ENCODE measurements at regions not wholly inside any gene's neighbourhood (a gene's known extent, or its start where the extent isn't known, plus 50 kb on each side); places are given as distances from the start of the nearest gene placed in this dataset.

DNA sequence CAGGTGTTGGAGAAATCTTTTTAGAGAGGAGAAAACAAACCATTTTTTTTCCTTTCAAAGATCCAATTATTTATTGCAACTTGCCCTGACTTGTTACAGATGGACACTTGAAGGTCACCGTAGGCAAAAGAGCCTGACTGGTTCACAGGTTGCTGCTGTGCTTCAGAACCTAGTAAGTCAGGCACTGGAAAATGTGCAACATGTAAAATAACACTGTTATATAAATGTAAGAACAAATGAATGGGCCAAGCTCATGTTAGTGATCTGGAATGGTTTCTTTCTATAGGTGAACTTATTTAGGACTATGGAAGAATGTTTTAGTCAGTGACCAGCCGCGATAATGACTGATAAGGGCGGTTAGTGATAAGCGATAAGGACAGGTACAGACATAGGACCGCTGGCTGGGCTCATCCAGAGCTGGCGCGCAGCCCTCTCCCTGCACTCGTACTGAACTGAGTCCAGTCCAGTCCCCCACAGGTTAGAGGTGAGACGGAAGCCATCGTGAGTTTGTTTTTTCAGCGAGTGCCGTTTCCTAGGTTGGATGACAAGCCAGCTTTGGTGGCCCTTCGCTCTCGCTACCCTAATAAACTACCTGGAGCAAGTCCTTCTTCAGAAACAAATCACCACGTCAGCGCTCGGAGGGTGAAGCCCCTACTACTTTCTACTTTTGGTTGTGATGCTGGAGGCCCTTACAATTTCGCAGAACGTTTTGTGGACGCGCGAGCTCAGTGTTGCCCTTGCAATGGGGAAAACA lies 94.4 kb upstream of the PRDM1 start:
- no peak for DNase-seq (ENCODE audit: low read depth)

DNA sequence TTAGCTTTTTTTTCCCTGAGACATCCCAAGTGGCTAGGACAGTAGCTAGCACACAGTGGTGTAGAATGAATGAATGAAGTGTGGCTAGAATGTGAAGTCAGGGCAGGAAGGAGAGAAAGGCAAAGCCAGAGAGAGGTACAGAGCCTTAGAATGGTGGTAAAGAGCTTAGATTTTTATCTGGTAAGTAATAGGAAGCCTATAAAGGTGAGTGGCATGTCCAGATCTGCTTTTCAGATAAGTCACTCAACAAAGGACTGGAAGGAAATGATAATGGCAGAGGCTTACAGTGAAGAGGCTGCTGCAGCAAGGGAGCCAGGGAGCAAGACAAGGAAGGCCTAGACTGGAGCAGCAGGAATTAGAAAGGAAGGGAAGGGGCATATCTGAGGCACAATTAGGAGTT lies 96.0 kb upstream of the PRDM1 start:
- no peak for DNase-seq (ENCODE audit: low read depth)

DNA sequence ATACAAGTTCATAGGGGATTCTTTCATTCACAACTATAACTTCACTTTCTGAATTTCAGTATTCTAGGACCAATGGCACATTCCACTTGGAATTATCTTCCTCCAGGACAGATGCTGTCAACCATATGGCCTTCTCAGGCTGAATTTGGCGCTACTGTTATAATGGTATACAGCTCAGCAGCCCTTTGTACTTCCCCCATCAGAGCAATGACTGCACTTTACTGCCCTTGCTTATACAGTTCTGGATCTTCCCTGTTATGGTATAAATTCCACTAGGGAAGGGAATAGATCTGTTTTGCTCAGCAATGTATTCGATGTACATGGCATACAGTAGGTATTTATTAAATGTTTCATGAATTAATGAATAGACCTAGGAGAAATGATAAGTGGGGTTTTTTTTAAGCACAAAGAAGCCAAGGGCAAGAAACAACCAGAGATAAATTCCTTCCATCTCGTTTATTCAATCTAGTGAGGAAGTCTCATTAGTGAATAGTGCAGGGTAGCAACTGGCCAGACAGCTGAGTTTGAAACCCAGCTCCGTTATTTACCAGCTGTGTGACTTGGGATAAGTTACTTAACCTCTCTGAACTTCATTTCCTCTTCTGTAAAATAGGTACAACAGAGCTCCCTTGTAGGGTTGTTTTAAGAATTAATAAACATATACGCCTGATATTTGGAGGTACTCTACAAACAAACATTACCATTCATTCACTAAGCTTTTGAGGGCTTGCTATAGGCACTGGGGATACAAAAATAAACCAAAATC lies 97.1 kb upstream of the PRDM1 start:
- no peak for DNase-seq (ENCODE audit: low read depth)

DNA sequence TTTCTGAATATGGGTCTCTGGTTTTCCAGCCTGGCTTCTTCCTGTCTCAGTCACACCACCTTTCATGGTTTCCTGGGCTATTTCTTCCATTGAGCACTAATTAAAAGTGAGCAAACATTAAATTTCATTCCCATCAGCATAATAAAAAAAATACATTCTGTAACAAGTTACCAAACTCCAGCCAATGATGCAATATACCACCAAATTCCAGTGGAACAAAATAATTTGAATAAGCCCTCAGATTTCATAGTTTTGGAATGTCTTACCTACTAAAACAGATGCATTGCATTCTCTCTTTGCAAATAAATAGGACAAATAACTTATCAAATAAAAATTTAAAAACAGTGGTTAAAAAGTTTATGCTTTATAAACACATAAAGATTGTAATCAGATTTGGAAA lies 97.8 kb upstream of the PRDM1 start:
- DNase-seq (ENCODE audit: low read depth) = no peak

DNA sequence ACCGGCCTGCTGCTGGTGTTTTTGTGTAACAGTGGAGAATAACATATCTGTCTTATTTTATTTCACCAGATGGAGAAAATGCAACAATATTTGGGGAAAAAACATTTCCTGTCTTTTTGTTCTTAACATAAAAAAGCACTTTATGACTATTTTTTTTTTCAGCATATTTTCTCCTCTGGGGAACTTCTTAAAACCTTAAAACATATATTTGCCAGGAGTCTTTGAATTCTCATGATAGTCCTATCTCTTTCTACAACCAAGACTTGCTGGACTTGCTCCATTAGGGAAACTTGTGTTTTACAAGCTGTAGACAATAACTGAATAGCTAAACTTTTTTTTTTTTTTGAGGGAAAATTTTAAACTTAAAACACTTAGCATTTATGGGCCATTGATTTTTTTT lies 98.6 kb upstream of the PRDM1 start:
- no peak for DNase-seq (ENCODE audit: low read depth)

DNA sequence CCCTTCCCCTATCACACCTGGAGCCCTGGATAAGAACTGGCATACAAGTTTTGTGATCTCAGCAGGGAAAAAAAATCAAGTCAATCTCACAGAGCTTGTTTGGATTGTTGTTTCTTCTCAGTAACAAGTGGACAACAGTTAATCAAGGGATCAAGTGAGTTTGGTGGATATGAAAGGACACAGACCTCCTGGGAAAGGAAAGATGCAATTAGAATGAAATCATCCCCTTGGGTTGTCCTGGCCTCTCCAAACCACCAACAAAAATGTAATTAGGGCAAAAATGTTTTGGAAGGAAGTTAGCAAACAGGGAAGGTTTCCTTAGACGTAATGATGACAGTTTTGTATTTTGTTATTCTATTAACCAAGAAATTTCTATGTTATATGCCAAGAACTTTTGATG lies 99.1 kb upstream of the PRDM1 start:
- no peak for DNase-seq (ENCODE audit: low read depth)

DNA sequence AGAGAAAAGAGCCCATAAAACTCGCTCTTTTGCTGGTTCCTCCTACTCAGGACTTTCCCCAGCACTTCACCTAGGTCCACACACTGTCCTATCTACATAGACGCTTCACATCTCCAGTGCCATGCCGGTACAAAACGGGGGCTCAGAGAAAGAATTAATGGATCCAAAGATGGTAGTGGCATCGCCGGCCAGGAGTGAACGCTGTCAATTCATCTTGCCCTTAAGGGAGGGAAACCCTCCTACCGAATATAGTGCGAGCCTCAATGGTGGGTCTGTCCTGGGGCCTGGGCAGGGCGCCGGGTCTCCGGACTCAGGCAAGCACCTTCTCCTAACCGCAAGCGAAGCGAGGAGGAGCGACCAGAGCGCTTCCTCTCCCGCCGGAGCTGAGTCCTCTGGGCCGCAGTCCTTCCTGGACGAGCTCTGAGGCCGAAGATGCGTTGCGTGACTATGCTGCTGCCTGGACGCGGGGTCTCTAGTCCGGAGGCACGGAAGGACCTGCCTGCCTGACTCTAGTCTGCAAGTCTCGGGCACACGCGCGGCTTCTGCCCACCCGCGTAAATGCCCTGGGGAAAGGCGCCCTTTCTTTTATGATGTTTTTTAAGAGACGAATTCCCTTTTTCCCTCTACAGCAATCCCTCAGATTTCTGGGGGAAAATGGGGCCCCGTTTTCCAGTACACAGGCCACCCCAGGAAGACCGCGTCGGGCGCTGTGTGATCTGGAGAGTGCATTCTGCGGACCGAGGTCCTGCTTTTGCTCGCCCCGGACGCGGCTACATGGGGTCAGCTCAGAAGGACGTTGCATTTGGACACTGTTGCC lies 100.1 kb upstream of the PRDM1 start:
- DNase-seq (ENCODE audit: low read depth) = no peak

DNA sequence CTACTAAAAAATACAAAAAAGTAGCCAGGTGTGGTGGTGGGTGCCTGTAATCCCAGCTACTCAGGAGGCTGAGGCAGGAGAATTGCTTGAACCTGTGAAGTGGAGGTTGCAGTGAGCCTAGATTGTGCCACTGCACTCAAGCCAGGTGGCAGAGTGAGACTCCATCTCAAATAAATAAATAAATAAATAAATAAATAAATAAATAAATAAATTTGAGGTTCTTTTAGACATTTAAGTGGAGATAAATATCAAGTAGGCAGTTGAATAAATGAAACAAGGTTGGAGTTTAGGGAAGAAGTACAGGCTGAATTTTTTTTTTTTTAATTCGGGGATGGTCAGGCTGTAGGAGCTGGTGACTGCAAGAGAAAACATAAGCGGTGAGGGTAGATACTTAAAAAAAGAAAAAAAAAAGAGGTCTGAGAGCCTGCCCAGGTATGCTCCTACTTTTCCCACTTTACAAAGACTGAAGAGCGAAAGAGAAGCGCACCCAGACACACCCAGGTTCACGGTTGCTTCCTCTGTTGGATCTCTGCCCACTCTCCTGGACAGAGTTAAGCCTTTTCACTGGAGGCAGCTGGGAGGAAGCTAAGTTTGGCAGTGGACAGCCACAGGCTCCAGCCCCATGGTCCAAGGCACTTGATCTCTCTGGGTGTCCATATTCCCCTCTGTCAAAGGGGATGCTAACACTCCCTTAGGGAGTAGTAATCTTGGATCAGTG lies 100.9 kb upstream of the PRDM1 start:
- no peak for DNase-seq (ENCODE audit: low read depth)

DNA sequence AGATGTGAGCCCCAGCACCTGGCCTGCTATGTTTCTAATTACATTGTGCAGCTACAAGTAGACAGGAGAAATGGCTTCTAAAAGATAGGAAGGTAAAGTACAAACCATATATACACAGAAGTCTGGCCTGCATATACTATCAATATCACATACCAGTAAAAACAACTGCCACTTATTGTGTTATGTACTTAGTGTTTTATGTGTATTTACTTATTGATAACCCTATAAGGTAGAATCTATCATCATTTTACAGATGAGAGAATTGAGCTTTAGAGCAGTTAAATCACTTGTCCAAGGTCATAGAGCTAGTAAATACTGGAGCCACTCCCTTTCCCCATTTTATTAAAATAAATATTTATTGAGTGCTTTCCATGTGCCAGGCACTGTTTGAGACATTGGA lies 102.4 kb upstream of the PRDM1 start:
- no peak for DNase-seq (ENCODE audit: low read depth)

DNA sequence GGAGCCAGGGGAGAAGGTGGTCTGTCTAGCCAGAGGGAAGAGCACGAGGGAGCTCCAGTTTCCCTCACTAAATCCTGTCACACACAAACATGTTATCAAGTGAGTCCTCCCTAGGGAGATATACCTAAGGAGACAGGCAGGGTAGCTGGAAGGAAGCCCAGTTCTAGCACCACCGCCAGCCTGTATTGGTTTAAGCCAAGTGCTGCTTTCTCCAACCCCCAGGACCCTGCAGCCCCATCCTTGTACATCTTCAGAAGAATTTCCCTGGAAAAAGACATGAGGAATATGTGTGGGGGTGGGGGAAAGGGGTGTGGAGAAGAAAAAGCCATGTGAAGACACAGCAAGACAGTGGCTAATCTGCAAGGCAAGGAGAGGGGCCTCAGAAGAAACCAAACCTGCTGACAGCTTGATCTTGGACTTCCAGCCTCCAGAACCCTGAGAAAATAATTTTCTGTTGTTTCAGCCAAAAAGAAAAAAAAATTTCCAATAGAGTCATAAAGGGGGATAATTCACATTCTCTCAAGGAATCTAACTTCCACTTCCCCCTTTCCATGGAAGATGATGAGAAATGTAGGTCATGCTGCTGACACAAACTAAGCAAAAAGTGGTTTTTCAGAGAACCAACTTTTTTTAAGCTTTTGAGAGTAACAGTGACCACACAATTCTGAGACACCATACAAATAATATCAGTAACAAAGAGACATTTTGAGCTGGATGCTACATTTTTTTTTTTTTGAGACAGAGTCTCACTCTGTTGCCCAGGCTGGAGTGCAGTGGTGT lies 103.2 kb upstream of the PRDM1 start:
- DNase-seq (ENCODE audit: low read depth) = no peak

DNA sequence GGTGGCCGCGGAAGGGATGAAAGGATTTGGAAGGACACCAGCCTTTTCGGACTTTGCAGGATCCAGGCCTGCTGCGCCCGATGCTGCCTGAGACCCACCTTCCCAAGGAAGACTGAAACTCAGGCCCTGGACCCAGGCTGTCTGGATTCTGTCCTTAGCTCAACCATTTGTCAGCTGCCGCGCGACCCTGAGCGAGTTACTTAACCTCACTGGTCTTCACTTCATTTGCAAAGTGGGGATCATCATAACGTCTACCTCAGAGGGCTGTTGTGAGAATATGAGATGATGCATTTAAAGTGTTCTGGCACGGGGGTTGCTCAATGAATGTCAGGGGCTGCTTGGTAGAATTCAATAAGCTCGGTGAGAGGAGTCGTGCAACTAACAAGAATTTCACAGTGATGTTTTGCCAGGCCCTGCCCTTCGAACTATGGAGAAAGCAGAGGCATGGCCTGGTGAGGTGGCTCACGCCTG lies 104.2 kb upstream of the PRDM1 start:
- no peak for DNase-seq (ENCODE audit: low read depth)

DNA sequence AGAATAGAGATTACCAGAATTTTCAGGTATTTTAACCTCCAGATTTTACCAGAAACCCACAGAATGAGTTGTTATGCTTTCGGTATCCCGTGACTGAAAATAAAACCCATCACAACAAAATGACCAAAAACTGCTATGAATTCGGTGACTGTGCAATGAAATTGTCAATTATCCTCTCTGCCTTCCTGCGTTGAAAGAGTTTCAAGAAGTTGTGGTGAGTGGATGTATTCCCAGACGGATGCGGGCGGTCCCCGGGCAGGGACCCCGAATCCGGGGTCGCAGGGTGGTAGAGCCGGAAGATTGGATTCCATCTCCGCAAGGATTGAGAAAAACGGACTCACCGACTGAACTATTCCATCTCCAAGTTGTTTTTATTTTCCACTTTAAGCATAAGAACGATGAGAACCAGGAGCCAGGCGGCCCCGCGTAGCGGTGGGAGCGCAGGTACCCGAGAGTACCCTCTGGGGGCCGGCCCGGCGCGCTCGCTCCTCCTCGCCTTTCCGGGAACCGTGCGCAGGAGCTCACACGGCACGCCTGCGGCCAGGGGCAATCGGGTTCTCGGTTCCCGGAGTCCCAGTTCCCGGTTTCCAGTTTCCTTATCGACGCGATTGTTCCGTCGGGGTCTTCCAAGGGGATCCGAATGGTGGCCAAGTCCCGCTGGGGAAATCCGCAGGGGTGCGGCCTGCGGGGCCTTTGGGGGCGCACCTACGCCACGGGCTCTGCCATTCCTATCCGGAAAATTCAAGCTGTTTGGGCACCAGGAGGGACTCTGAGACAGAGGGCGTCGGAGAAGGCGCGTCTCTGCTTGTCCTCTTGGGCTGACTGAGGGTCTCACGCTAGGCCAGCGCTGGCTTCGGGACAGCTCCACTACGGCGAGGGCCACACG lies 104.9 kb upstream of the PRDM1 start:
- DNase-seq (ENCODE audit: low read depth) = no peak

DNA sequence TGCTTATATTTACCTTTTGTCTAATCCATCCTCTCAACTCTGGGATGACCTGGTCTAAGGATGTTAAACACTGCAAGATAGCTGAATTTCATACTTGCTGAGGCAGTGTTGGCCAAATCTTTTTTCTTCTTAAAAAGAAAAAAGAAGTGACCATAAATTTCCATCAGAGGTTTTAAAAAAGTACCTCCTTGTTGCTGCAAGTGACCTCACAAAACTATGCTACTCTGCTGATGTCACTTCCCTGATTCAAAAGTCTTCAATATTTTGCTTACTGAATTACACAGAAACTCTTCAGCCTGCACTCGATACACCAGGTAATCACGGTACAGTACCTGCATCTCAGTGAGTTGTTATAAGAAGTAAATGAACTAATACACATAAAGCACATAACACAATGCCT lies 107.2 kb upstream of the PRDM1 start:
- no peak for DNase-seq (ENCODE audit: low read depth)

DNA sequence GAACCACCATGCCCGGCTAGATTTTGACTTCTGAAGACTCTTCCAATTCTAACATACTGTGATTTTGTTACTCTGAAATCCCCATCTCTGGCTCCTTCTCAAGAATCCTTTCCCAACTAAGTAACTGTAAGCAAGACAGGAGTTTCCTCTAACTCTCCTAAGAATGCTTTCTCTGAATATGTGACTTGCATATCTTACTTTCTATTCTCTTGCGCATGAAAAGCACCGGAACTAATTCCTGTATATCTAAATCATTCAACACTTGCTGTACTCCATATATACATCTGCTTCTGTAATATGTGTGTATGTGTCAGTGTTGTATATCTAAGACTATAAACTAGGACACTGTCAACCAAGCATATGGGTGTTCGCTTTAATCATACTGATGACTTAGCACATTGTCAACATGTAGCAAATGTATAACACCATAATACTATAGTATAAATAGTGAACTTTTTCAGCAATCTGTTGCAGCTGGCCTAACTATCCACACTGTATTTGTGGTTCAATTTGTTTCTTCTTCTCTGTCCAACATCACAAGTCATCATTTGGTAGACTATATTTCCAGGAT lies 108.1 kb upstream of the PRDM1 start:
- DNase-seq (ENCODE audit: low read depth) = no peak

DNA sequence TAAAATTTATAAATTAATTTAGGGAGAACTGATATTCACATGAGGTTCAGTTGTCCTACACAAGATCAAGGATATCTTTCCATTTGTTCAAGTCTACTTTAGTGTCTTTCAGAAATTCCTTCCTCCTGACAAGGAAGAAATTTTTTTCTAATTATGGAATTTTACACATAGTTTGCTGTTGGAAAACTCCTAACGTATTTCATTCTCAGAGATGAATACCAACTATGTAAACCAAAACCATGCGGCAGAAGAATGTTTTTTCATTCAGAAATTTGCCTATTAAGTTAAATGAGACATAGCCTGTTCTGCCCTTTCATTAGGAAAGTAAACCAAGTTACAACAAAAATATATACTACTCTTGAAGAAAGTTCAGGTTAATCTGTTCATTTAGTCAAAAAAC lies 111.2 kb upstream of the PRDM1 start:
- no peak for DNase-seq (ENCODE audit: low read depth)

DNA sequence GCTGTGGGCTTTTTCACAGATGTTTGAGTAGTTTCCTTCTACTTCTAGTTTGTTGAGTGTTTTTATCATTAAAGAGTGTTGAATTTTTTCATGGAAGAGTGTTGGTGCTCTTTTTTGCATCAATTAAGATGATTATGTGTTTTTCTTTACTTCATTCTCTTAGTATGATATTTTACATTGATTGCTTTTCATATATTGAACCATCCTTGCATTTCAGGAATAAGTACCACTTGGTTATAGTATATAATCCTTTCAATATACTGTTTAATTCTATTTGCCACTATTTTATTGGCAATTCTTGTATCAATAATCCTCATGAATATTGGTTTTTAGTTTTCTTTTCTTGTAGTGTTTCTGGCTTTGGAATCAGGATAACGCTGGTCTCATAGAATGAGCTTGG lies 113.7 kb upstream of the PRDM1 start:
- DNase-seq (ENCODE audit: low read depth) = no peak

DNA sequence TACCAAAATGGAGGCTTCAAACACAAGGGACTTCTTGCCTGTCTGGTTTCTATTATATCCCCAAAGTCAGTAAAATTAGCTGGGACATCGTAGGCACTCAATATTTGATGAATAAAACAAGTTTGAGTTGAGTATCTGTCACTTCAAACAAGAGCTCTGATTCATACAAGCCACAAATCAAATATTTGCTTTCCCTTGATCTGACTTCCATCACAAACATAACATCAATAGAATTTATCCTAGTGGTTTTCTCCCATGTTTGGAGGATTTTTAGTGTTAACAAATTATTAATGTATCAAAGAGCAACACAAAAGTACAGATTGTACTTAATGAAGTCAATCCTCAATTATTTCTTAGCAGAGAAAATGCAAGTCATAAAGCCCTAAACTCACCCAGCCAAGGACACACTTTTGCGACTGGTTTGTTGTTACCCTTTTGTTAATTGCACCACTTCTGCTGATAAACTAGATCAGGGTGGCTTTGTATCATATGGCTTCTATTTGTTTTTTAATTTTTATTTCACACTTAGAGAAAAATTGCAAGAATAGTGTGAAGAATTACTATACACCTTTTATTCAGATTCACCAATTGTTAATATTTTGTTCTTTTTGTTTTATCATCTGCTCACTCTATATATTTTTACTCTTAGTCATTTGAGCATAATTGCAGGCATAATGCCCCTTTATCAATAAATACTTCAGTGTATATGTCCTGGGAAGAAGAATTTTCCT lies 117.4 kb upstream of the PRDM1 start:
- DNase-seq (ENCODE audit: low read depth) = no peak

DNA sequence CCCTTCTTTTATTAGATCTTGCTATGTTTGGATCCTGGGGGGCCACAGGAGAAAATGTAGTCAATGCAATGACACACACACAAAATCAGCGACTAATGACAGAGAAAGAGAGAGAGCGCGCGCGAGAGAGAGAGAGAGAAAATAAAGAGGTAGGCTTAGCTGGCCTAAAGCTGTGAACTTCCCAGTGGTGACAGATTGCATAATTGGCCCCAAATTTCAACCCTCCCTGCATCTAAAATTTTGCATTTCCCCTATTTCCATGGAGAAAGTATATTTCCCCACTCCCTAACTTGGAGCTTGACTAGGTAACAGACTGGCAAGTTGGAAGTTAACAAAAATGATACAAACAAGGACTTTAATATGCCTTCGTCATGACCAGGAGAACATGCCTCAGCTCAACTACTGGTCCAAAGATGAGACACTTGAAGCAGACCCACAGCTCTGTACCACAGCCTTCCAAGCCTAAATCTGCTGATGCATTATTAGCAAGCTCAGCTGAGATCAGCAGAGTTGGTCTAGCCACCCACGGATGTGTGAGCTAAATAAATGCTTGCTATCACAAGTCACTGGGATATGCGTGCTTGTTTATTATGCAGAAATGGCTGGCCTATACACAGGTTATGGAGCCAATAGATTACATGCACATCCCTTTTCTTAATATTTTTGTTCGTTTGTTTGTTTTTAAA lies 118.1 kb upstream of the PRDM1 start:
- DNase-seq (ENCODE audit: low read depth) = no peak

DNA sequence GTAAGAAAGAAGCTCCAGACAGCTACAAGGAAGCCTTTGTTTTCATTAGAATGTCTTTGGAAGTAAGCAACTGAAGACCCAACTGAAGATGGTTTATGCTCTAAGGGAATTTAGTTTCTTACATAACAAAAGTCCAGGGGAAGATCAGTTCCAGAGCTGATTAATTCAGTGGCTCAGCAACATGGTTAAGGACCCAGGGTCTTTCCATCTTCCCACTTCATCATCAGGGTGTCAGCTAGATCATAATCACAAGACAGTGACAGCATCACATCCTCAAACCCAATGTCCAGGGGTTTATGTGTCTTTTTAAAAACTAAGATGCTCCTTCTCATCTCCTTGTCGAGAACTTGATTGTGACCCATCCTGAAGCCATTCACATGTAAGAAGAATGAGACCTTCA lies 119.7 kb upstream of the PRDM1 start:
- DNase-seq (ENCODE audit: low read depth) = no peak
